Liver (tissue), 8 donors: ENCODE measurements at regions not wholly inside any gene's neighbourhood (a gene's known extent, or its start where the extent isn't known, plus 50 kb on each side); places are given as distances from the start of the nearest gene placed in this dataset.

Experiments used
- DNase-seq: peaks from one replicate; pipeline ENCODE4 v3.0.0-alpha.2; 2017; ENCODE audit warnings: low spot score
- H3K27ac ChIP-seq, 2 donors: one replicate each; pipeline ENCODE4 v1.7.0; 2013; ENCODE audit warnings: inconsistent platforms in 2 of 2, low read length in 2 of 2, control low read depth in 1 of 2, low read depth in 1 of 2, mild to moderate bottlenecking in 1 of 2
- H3K27me3 ChIP-seq, 4 donors: one replicate each; pipeline versions ENCODE4 v1.6.1 to v1.7.0; 2013; ENCODE audit warnings: low read length in 3 of 4, inconsistent platforms in 1 of 4, mild to moderate bottlenecking in 1 of 4, moderate library complexity in 1 of 4; ENCODE audit not compliant: control insufficient read depth in 4 of 4, insufficient read depth in 4 of 4
- H3K36me3 ChIP-seq, 4 donors: one replicate each; pipeline versions ENCODE4 v1.6.1 to v1.7.0; 2013; ENCODE audit warnings: low read length in 3 of 4, mild to moderate bottlenecking in 3 of 4, low read depth in 1 of 4, moderate library complexity in 1 of 4; ENCODE audit not compliant: control insufficient read depth in 4 of 4, insufficient read depth in 3 of 4
- H3K4me1 ChIP-seq, 4 donors: one replicate each; pipeline versions ENCODE4 v1.6.1 to v1.7.0; 2013; ENCODE audit warnings: low read length in 3 of 4, mild to moderate bottlenecking in 3 of 4, moderate library complexity in 1 of 4; ENCODE audit not compliant: control insufficient read depth in 4 of 4, insufficient read depth in 4 of 4
- H3K4me3 ChIP-seq, 3 donors: one replicate each; pipeline versions ENCODE4 v1.6.1 to v1.7.0; 2013; ENCODE audit warnings: low read length in 3 of 3, control low read depth in 1 of 3, low read depth in 1 of 3, mild to moderate bottlenecking in 1 of 3
- H3K9ac ChIP-seq, 2 donors: one replicate each; pipeline ENCODE4 v1.7.0; 2013; ENCODE audit warnings: low read length in 2 of 2, mild to moderate bottlenecking in 2 of 2, moderate library complexity in 2 of 2, control low read depth in 1 of 2, low read depth in 1 of 2
- H3K9me3 ChIP-seq, 4 donors: one replicate each; pipeline versions ENCODE4 v1.6.1 to v1.7.0; 2013; ENCODE audit warnings: low read length in 3 of 4; ENCODE audit not compliant: control insufficient read depth in 4 of 4
- EGR1 ChIP-seq, 2 donors: IDR thresholded peaks; 2 replicates each; pipeline ENCODE4 v1.6.1; 2016 to 2018; ENCODE audit warnings: antibody characterized with exemption in 2 of 2, low read depth in 2 of 2
- FOXA1 ChIP-seq: IDR thresholded peaks from 2 replicates; pipeline ENCODE4 v1.6.1; 2016; ENCODE audit warnings: antibody characterized with exemption
- FOXA2 ChIP-seq: IDR thresholded peaks from 2 replicates; pipeline ENCODE4 v1.6.1; 2016; ENCODE audit warnings: antibody characterized with exemption
- GABPA ChIP-seq, 2 donors: IDR thresholded peaks in 1 of 2; conservative IDR thresholded peaks in 1 of 2; 2 replicates each; pipeline ENCODE4 v1.6.1; 2016; ENCODE audit warnings: antibody characterized with exemption in 2 of 2, mild to moderate bottlenecking in 1 of 2, moderate library complexity in 1 of 2
- HNF4A ChIP-seq, 2 donors: conservative IDR thresholded peaks; 2 replicates each; pipeline ENCODE4 v1.6.1; 2016; ENCODE audit warnings: antibody characterized with exemption in 2 of 2, mild to moderate bottlenecking in 2 of 2
- JUND ChIP-seq, 2 donors: IDR thresholded peaks; 2 replicates each; pipeline ENCODE4 v1.6.1; 2016; ENCODE audit warnings: antibody characterized with exemption in 2 of 2
- NR2F2 ChIP-seq: IDR thresholded peaks from 2 replicates; pipeline ENCODE4 v1.6.1; 2016; ENCODE audit warnings: antibody characterized with exemption
- RAD21 ChIP-seq, 2 donors: IDR thresholded peaks; 2 replicates each; pipeline ENCODE4 v1.6.1; 2016; ENCODE audit warnings: antibody characterized with exemption in 2 of 2, mild to moderate bottlenecking in 2 of 2
- RXRA ChIP-seq, 2 donors: IDR thresholded peaks; 2 replicates each; pipeline ENCODE4 v1.6.1; 2017 to 2018; ENCODE audit warnings: antibody characterized with exemption in 2 of 2, mild to moderate bottlenecking in 1 of 2
- SP1 ChIP-seq: IDR thresholded peaks from 2 replicates; pipeline ENCODE4 v1.6.1; 2018; ENCODE audit warnings: antibody characterized with exemption, mild to moderate bottlenecking
- TAF1 ChIP-seq: conservative IDR thresholded peaks from 2 replicates; pipeline ENCODE4 v1.6.1; 2016; ENCODE audit warnings: antibody characterized with exemption, mild to moderate bottlenecking
- YY1 ChIP-seq: IDR thresholded peaks from 2 replicates; pipeline ENCODE4 v1.6.1; 2016; ENCODE audit warnings: antibody characterized with exemption, mild to moderate bottlenecking
- WGBS: extraction: QIAGEN DNeasy Blood & Tissue Kit; methylation state at CpG from one replicate; pipeline ENCODE4 v1.1.7; 2013; 5-methylcytosine and 5-hydroxymethylcytosine counted together
- TF ChIP-seq, protein P1 (sequence below): IDR thresholded peaks from 2 replicates; pipeline ENCODE4 v1.6.1; 2016; ENCODE audit warnings: antibody characterized with exemption
- TF ChIP-seq, protein P2 (sequence below): IDR thresholded peaks from 2 replicates; pipeline ENCODE4 v1.6.1; 2016; ENCODE audit warnings: antibody characterized with exemption
- TF ChIP-seq, protein P3 (sequence below): IDR thresholded peaks from 2 replicates; pipeline ENCODE4 v1.6.1; 2016; ENCODE audit warnings: antibody characterized with exemption
- TF ChIP-seq, protein P4 (sequence below): fragments of 150-350 bp; IDR thresholded peaks from 2 replicates; pipeline ENCODE4 v1.5.1; 2017; ENCODE audit warnings: improper control_type of control experiment, low read depth, low read length; ENCODE audit not compliant: missing input control
- TF ChIP-seq, protein P5 (sequence below): IDR thresholded peaks from 2 replicates; pipeline ENCODE4 v1.6.1; 2016; ENCODE audit warnings: antibody characterized with exemption, mild to moderate bottlenecking
- donor health status: healthy.
- donor health status: healthy.
- donor health status: healthy.
- donor health status: healthy.
- donor health status: healthy.

DNA sequence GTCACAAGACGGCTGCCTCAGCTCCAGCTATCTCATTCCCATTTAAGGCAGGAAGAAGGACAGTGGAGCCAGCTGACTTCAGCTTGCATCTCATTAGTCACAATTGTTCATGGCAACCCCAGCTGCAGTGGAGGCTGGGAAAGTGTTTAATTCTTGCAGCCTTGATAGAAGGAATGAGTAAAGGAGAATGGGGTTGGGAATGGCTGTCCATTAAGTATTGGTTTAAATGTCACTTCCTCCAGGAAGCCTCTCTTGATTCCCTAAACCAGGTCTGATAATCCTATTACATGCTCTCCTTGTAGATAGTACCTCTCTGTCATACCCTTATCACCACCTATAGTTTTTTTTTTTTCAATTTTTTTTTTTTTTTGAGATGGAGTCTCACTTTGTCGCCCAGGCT, 166.4 kb downstream of the TFAP2C start:
- Histone ChIP-seq H3K4me3 (no peak overlapping the region), H3K9me3 (no peaks in the 10 kb centered on the region), H3K36me3 (no peaks in the 10 kb centered on the region), H3K27me3 (no peaks in the 10 kb centered on the region), H3K4me1 (peaks cover 7 to 36% (median 29%) of the 10 kb centered on the region in 4 donors), H3K27ac (no peak overlapping the region), H3K9ac (no peak overlapping the region)
- DNase-seq = no peak
- TF ChIP-seq YY1 = no peak
- TF ChIP-seq GABPA (IDR thresholded peaks at IDR 0.05 in 1 of 2, conservative IDR thresholded peaks at IDR 0.05 in 1 of 2) = no peak
- TF ChIP-seq, protein P1, sequence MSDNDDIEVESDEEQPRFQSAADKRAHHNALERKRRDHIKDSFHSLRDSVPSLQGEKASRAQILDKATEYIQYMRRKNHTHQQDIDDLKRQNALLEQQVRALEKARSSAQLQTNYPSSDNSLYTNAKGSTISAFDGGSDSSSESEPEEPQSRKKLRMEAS = no peak
- TF ChIP-seq, protein P2, sequence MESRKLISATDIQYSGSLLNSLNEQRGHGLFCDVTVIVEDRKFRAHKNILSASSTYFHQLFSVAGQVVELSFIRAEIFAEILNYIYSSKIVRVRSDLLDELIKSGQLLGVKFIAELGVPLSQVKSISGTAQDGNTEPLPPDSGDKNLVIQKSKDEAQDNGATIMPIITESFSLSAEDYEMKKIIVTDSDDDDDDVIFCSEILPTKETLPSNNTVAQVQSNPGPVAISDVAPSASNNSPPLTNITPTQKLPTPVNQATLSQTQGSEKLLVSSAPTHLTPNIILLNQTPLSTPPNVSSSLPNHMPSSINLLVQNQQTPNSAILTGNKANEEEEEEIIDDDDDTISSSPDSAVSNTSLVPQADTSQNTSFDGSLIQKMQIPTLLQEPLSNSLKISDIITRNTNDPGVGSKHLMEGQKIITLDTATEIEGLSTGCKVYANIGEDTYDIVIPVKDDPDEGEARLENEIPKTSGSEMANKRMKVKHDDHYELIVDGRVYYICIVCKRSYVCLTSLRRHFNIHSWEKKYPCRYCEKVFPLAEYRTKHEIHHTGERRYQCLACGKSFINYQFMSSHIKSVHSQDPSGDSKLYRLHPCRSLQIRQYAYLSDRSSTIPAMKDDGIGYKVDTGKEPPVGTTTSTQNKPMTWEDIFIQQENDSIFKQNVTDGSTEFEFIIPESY = no peak
- no peak for TF ChIP-seq FOXA1
- TF ChIP-seq NR2F2 = no peak
- no peak for TF ChIP-seq SP1
- no peak for TF ChIP-seq HNF4A (conservative IDR thresholded peaks at IDR 0.05)
- TF ChIP-seq JUND (IDR thresholded peaks at IDR 0.05) = no peak
- TF ChIP-seq FOXA2 = no peak
- TF ChIP-seq, protein P3, sequence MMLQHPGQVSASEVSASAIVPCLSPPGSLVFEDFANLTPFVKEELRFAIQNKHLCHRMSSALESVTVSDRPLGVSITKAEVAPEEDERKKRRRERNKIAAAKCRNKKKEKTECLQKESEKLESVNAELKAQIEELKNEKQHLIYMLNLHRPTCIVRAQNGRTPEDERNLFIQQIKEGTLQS = no peak
- TF ChIP-seq, protein P4, sequence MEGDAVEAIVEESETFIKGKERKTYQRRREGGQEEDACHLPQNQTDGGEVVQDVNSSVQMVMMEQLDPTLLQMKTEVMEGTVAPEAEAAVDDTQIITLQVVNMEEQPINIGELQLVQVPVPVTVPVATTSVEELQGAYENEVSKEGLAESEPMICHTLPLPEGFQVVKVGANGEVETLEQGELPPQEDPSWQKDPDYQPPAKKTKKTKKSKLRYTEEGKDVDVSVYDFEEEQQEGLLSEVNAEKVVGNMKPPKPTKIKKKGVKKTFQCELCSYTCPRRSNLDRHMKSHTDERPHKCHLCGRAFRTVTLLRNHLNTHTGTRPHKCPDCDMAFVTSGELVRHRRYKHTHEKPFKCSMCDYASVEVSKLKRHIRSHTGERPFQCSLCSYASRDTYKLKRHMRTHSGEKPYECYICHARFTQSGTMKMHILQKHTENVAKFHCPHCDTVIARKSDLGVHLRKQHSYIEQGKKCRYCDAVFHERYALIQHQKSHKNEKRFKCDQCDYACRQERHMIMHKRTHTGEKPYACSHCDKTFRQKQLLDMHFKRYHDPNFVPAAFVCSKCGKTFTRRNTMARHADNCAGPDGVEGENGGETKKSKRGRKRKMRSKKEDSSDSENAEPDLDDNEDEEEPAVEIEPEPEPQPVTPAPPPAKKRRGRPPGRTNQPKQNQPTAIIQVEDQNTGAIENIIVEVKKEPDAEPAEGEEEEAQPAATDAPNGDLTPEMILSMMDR = no peak
- WGBS = 91% methylated on average over 2 of the region's 2 CpGs

DNA sequence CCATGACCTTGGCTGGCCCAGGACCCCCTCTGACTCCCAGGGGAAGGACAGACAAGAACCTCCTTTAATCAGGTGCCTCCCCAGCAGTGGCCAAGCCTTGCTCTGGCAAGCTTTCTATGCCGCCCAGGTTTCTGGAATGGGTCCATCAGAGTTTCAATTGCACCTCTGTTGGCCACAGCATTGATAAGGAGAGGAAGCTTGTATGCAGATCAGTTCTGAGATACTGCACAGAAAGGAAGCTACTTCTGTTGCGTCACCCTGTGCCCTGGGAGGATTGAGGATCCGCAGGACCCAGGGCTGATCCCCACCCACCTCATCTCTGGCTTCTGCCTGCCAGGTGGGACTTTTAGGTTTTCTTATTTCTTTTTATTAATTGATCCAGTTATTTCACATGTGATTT, 167.2 kb downstream of the TFAP2C start:
- no peak overlapping the region for H3K4me3 ChIP-seq
- peak overlapping the region; percentile 69 to 82 for H3K27ac ChIP-seq
- H3K36me3 ChIP-seq = no peaks in the 10 kb centered on the region
- TF ChIP-seq RXRA (IDR thresholded peaks at IDR 0.05) (peak; percentile 20 to 66), EGR1 (IDR thresholded peaks at IDR 0.05; ENCODE audit: low read depth in 2 of 2) (peak in 1 of 2 donors; percentile 43), HNF4A (conservative IDR thresholded peaks at IDR 0.05) (peak; percentile 11 to 52), JUND (IDR thresholded peaks at IDR 0.05) (peak in 1 of 2 donors; percentile 52), GABPA (IDR thresholded peaks at IDR 0.05 in 1 of 2, conservative IDR thresholded peaks at IDR 0.05 in 1 of 2) (no peak), SP1 (peak; percentile 22), RAD21 (IDR thresholded peaks at IDR 0.05) (peak in 1 of 2 donors; percentile 31), TAF1 (no peak), YY1 (no peak)
- TF ChIP-seq, protein P1 = peak; percentile 50
- TF ChIP-seq, protein P4 = no peak
- TF ChIP-seq, protein P3 = no peak
- TF ChIP-seq, protein P5, sequence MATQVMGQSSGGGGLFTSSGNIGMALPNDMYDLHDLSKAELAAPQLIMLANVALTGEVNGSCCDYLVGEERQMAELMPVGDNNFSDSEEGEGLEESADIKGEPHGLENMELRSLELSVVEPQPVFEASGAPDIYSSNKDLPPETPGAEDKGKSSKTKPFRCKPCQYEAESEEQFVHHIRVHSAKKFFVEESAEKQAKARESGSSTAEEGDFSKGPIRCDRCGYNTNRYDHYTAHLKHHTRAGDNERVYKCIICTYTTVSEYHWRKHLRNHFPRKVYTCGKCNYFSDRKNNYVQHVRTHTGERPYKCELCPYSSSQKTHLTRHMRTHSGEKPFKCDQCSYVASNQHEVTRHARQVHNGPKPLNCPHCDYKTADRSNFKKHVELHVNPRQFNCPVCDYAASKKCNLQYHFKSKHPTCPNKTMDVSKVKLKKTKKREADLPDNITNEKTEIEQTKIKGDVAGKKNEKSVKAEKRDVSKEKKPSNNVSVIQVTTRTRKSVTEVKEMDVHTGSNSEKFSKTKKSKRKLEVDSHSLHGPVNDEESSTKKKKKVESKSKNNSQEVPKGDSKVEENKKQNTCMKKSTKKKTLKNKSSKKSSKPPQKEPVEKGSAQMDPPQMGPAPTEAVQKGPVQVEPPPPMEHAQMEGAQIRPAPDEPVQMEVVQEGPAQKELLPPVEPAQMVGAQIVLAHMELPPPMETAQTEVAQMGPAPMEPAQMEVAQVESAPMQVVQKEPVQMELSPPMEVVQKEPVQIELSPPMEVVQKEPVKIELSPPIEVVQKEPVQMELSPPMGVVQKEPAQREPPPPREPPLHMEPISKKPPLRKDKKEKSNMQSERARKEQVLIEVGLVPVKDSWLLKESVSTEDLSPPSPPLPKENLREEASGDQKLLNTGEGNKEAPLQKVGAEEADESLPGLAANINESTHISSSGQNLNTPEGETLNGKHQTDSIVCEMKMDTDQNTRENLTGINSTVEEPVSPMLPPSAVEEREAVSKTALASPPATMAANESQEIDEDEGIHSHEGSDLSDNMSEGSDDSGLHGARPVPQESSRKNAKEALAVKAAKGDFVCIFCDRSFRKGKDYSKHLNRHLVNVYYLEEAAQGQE = peak; percentile 25
- TF ChIP-seq, protein P2 = peak; percentile 14
- DNase-seq = no peak
- no peak overlapping the region for H3K9ac ChIP-seq
- no peaks in the 10 kb centered on the region for H3K9me3 ChIP-seq
- peaks cover 7 to 36% (median 29%) of the 10 kb centered on the region in 4 donors for H3K4me1 ChIP-seq
- WGBS = 20% methylated on average over 3 of the region's 3 CpGs
- H3K27me3 ChIP-seq = no peaks in the 10 kb centered on the region
